Middle frontal gyrus (tissue), 1 donor: ENCODE measurements at regions not wholly inside any gene's neighbourhood (a gene's known extent, or its start where the extent isn't known, plus 50 kb on each side); places are given as distances from the start of the nearest gene placed in this dataset.
"Not testable (repeated sequence)": the region's sequence is repeated elsewhere in the genome, so short reads cannot be mapped to it uniquely, and the experiment has no call there.

Source experiments
- DNase-seq: peaks from one replicate; pipeline ENCODE4 v3.0.0-alpha.2; 2015; ENCODE audit warnings: low spot score; ENCODE audit errors: extremely low spot score

- DNase-seq: no peak
These were observed 711.2 kb downstream of the AMY1C start for GRCh38 chr1:104460880-104461279.

- DNase-seq: no peak
These were observed 713.5 kb downstream of the AMY1C start for GRCh38 chr1:104463126-104463697.

GRCh38 chr1:104466068-104466467, 716.4 kb downstream of the AMY1C start:
- no peak for DNase-seq

- DNase-seq: no peak
These were observed 717.9 kb downstream of the AMY1C start for GRCh38 chr1:104467590-104467989.

GRCh38 chr1:104468282-104468681, 718.6 kb downstream of the AMY1C start:
- no peak for DNase-seq

GRCh38 chr1:104476126-104476525, 726.4 kb downstream of the AMY1C start:
- DNase-seq: no peak

GRCh38 chr1:104488296-104489015, 738.8 kb downstream of the AMY1C start:
- DNase-seq: no peak

GRCh38 chr1:104526158-104526795, 776.6 kb downstream of the AMY1C start:
- no peak for DNase-seq

- no peak for DNase-seq
These were observed 782.3 kb downstream of the AMY1C start for GRCh38 chr1:104531990-104532389.

GRCh38 chr1:104574620-104575019, 824.9 kb downstream of the AMY1C start:
- no peak for DNase-seq

- DNase-seq: no peak
These were observed 843.2 kb downstream of the AMY1C start for GRCh38 chr1:104592926-104593325.

GRCh38 chr1:104593413-104594187, 843.9 kb downstream of the AMY1C start:
- no peak for DNase-seq

GRCh38 chr1:104617474-104617873, 867.8 kb downstream of the AMY1C start:
- DNase-seq: no peak

GRCh38 chr1:104621221-104621620, 871.5 kb downstream of the AMY1C start:
- no peak for DNase-seq

GRCh38 chr1:104624538-104624937, 874.8 kb downstream of the AMY1C start:
- DNase-seq: no peak

GRCh38 chr1:104629589-104629988, 879.9 kb downstream of the AMY1C start:
- no peak for DNase-seq

- DNase-seq: no peak
These were observed 881.0 kb downstream of the AMY1C start for GRCh38 chr1:104630567-104631149.

- DNase-seq: no peak
These were observed 886.9 kb downstream of the AMY1C start for GRCh38 chr1:104636581-104636980.

GRCh38 chr1:104646233-104646632, 896.5 kb downstream of the AMY1C start:
- DNase-seq: no peak

GRCh38 chr1:104648269-104648691, 898.6 kb downstream of the AMY1C start:
- DNase-seq: no peak

- DNase-seq: not testable (repeated sequence)
These were observed 914.7 kb downstream of the AMY1C start for GRCh38 chr1:104664374-104664773.

- DNase-seq: no peak
These were observed 915.6 kb downstream of the AMY1C start for GRCh38 chr1:104665300-104665699.
